Amniotic epithelial cell (primary cell): ENCODE measurements at regions not wholly inside any gene's neighbourhood (a gene's known extent, or its start where the extent isn't known, plus 50 kb on each side); places are given as distances from the start of the nearest gene placed in this dataset.

Source experiments
- DNase-seq: peaks from one replicate; pipeline ENCODE4 v3.0.0-alpha.2; 2010; ENCODE audit warnings: low read depth

DNA sequence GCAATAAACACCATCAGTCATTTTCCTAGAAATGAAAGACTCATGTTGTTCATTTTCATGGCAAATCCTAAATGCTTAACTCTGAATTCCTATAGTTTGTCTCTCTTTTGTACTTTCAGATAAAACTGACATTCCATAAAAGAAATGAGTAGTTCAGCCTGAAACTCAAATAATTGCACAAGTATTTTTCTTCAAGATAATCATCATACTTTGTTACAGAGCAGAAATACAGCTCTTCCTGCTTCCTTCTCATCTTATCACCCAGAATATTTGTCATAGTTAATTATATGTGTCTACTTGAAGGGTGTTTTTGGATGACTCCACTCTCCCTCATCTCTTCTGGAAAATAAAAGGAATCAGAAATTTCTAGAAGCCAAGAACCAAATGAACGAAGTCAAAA is 141.1 kb downstream of the HNMT start:
- DNase-seq = peak; percentile 71

DNA sequence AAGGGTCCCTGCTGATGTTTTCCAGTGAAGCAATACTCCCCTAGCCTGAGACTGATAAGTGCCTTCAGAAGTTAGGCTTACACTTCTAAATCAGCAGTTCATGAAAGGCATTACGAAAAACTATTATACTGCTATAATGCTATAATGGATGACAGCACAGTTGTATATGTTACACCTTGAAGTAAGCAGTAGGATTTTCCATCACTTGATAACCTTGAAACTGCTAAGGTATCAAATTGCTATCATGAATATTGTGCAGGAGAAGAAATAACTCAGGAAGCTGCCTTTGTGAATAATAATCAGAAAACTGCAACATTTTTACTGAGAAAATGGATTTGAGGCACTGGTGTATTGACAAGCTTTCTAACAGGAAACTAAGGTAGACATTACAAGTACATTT is 142.3 kb downstream of the HNMT start:
- no peak for DNase-seq

DNA sequence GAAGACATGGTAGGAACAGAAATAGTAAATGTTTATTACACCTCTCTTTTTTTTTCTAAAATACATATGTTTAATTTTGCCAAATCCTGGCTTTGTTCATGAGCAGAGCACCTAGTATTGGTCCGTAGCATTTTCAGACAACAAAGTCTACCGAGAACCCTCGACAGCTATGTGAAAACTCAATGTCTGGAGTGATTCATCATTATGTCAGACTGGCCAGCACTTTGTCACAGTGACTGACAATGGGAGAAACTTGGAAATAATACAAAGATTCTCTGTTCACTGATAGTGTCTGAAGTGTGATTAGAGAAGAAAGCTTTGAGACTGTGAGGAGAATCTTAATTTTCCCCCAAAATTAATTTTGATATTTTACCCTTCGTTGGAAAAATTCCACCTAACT is 143.0 kb downstream of the HNMT start:
- no peak for DNase-seq

DNA sequence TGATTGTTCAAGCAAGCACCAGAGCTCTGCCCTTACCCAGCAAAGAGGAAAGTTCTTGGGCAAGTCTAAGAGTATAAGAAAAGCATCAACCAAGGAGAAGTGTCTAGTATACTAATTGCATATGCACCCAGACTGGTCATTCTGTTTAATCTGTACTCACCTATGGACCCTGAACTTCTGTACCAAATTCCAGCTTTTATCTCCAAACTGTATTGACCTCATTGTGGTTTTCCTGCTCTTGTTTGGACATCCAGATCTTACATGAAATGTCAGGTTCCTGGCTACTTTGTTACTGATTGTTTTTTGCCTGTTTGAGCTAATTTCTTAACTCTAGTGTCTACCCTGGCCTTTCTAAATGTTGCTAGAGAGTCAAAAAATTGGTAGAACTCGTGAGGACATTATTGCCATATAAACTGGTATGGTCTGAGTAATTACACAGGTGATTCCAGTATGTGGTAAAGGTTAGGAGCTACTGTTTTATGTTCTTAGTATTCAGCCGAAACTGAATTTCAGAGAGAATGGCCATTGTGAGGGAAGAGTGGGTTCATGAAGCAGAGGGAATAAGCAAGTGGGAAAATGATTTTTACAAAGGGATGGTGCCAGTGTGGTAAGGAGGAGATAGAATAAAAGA is 146.3 kb downstream of the HNMT start:
- peak; percentile 61 for DNase-seq

DNA sequence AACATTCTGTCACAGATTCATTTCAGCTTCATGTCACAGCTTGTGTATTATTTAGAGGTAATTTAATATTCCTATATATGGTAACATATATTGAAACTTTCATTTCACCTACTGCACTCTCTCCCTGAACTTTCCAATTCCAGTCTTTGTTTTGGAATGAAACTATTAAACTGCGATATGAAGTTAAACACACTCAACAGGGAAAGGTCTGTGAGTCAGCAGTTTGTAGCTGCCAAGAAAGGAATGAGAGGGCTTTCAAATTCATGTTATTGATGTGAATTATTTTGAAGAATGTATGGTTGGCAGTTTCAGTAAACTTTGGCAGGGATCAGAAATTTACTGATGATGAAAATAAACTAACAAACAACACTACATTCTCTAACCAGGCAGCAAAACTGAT is 148.3 kb downstream of the HNMT start:
- peak; percentile 52 for DNase-seq

DNA sequence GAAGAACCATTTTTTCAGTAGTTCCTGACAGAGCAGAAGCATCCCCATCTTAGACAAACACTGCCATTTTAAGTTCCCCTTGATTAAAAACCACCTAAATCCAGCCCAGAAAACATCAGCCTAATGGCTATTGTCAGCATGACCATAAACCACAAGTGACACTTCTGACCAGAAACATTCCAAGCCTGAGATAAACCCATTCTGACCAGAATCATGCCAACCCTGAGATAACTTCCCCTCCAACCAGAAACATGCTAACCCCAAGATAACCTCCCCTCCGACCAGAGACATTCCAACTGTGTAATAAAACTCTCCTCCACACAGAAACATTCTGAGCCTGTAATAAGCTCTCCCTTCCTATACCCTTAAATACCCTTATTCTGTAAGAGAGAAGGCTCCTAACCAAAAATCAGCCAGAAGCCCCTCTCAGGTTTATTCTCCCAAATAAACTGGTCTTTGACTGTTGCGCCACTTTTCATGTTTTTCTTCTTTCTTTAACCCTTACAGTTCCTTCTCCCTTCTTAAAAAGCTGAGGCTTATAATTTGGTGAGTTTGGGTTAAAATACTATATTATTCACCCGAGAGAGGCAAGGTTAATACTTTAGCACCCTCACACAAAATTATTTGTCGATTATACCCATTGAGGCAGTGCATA is 149.7 kb downstream of the HNMT start:
- peak; percentile 91 for DNase-seq

DNA sequence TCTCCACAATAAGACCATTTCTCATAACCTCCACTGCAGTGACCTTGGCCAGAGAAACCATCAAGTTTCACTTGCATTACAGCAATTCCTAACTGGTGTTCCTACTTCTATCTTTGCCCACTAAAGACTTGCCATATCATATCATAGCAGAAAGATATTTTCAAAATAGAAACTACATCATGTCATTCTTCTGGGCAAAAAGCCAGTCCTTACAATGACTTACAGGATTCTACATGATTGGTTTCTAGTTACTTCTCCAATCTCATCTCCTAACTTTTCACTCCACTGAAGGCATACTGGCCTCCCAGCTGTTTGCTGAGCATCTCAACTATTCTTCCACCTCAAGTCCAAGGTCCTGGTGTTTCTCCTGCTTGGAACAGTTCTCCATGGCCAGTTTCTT is 151.4 kb downstream of the HNMT start:
- DNase-seq = peak; percentile 39

DNA sequence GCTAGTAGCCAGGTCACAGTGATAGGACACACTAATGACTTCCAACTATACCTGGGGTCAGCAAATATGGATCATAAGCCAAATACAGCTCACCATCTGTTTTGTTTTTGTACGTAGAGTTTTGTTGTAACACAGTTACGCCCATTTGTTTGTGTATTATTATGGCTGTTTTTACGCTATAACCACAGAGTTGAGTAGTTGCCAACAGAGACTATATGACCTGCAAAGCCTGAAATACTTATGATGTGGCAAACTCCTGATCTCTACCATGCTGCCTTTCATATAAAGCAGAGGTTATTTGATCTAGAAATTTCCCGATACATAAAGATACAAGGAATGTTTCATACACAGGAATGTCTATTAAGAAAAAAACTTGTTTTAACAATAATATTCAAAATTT is 152.2 kb downstream of the HNMT start:
- no peak for DNase-seq

DNA sequence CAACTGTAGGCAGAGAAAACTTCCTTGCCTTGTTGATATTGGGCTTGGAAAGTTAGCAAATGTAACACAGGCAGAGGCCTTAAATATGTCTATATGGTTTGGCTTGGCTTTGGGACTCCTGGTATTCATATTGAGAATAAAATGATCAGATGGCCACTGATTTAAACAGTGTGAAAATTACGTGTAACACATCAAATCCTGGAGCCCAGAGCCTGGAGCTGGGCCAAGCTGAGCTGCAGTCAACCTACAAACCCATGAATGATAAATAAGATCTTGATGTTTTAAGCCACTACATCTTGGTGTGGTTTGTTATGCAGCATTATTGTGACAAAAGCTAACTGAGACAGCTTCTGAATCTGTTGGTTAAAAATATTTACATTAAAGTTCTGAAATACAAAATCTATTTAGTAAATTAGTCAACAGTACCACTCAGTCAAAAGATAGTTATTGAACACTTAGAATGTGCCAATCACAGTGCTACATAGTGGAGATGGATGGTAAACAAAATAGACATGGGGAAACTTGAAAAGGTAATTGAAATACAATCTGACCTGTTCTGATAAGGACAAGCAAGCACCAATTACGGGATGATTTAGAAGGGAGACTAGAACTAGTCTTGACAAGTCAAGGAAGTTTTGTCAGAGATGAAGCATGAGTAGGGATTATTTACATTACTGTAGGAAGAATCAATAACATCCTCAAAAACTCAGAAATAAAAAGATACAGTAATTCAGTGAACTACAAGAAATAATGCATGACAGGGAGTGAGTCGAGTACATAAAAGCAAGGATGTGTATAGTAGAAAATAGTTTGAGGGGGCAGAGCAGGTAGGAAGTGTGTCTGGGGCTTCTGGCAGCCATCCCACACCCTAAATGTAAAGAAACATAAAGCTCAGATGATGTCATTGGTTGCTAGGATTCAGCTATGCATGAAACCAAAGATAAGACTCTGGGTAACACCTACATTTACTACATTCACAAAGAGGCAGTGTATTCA is 157.7 kb downstream of the HNMT start:
- DNase-seq = no peak

DNA sequence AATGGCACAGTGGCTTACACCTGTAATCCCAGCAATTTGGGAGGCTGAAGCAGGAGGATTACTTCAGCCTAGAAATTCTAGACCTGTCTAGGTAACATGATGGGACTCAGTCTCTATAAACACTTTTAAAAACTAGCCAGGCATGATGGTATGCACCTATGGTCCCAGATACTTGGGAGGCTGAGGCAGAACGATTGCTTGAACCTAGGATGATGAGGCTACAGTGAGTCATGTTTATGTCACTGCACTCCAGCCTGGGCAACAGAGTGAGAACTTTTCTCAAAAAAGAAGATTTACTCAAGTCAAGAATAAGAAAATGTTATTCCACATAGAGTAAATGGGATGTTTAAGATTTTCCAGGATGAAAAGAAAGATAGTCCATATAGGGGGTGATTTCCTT is 158.6 kb downstream of the HNMT start:
- no peak for DNase-seq

DNA sequence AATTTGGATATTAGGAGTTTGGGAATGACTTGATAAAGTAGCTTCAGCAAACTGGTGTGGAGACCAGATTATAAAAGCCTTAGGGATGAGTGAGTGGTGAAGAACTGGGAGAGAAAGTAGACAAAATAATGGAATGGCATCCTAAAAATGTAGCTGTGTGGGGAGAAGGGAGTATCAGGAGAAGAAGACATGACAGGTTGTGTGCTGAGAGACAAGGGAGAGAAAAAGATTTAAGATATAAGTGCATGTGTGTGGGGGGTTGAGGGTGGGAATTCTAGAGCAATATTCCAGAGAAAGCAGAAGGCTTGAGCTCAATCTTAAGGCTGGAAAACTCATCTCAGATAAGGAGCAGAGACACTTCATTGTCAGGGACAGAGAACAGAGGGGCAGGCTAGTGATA is 159.5 kb downstream of the HNMT start:
- DNase-seq = no peak

DNA sequence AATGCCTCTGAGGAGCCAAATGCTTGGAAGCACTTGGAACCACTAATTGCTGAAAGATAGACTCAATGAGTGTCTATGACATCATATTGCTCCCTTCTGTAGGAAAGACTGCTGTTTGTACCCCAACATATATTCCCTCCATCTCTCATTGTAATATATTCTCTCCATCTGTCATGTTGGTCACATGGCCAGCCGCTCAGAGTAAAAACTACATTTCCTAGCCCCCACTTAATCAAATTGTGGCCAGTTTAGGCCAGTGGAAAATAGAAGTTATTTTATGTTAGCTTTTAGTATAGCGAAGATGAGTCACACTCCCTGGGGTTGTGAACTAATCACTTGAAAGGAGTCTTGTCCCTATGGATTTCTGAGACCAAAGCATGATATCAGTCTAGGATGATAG is 160.2 kb downstream of the HNMT start:
- DNase-seq = no peak

DNA sequence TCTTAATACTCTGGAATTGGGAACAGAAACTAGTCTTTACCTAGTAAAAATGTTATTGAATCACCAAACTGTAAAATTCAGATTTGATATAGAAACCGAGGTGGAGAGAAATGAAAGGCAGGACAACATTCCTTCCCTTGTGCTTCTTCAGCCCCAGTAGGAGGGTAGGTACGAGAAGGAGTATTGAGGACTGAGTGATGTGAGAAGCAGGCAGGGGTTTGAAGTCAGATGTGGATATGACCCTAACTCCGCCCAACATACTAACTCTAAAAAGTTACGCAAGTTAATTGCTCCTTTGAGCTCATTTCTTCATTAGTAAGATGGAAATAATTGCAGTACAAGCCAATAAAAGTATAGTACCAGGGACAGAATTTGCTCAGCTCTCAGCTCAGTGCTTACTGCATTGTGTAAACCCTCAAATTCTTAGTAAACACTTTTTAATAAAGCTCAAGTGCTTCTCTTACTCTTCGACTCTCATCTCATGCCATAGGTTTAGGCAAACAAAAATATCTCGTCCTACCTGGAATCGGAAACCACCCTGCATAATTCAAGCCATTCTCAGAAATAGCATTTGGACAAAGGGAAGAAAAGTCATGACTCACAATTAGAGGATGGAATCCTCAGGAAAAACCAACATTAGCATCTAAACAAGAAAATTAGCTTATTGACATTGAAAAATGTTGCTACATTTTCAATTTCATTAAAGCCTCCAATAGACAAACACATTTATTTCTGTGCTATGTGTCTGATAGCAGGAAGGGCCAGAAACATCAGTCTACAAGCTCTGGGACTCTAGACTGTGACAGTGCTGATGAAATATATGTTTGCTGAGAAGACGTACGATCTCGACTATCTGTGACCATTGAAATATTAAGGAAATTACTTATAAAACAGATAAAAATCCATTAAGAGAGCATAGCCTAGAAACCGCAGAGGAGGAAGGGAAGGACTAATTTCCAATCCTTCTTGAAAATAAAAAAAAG is 161.3 kb downstream of the HNMT start:
- no peak for DNase-seq

DNA sequence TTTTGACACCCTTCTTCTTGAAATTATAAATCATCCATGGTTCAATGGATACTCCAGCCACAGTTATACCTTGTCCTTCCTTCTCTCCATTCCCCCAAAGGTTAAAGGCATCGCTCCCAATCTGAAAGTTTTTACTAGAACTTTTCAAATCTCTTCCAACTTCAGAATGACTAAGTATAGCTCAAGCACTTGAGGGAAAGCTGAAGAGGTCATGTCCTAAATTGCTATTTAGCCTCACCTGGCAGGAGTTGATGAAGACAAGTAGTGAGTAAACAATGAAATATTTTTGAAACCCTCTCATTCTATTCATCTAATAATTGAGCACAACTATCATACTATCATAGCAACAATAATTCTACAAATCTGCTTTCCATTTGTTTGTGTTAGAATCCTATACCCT is 167.8 kb downstream of the HNMT start:
- DNase-seq = no peak

DNA sequence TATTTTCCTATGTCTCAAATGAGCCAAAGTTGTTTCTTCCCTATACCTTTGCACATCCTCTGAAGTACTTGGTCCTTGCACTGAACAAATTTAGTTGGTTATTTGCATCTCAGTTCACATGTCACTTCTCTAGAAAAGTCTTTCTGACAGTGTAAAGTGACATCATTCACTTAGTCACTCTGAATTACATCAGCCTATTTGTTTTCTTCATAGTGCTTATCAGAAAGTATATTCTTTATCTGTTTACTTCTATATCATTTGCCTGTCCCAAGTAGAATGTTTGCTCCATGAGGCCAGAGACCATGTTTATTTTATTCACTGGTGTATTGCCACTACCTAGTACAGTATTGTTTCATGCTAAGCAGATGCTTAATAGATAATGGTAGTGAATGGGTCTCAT is 173.7 kb downstream of the HNMT start:
- DNase-seq = peak; percentile 6

DNA sequence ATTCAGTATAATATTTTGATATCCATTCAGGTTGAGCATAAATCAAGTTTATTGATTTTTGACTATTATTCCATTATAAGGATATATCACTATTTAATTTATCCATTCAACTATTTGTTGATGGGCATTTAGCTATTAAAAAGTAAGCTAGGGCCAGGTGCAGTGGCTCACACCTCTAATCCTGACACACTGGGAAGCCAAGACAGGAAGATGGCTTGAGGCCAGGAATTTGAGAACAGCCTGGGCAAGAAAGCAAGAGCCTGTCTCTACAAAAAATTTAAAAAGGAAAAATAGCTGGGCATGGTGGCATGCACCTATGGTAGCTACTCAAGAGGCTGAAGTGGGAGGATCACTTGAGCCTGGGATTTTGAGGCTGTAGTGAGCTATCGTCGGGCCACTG is 183.5 kb downstream of the HNMT start:
- no peak for DNase-seq

DNA sequence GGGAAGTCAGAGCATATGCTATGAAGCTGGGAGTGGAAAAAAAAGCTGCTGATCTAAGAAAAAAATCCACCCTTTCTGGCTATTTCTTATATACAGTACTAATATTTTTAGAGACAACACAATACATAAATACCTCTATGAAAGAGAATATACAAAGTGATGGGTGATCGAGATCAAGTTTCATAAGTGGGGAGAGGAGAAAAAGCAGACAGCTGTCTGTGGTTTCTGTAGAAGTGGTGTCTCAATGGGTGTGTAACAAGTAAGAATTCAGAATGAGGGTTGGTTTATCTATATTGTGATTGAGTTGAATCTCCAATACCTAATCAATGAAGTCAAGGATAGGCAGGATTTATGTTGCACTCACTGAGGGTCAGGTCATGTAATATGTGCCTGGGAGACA is 191.0 kb downstream of the HNMT start:
- DNase-seq = no peak

DNA sequence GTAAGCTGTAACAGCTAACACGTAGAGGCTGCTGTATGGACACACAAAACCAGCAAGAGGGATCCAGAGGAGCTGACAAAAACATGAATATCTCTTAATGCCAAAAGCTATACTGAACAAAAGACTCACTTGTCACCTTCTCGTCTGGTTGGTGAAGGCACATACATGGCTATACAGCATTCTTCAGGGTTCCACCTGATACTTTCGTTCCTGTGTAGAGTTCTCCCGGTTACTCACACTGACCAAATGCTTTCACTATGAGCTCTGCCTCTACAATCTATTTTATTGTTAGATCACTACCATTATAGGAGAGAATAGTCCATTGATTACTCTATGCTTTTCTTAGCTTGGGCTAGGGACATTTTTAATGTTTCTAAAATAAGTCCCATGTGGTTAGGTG is 193.1 kb downstream of the HNMT start:
- no peak for DNase-seq

DNA sequence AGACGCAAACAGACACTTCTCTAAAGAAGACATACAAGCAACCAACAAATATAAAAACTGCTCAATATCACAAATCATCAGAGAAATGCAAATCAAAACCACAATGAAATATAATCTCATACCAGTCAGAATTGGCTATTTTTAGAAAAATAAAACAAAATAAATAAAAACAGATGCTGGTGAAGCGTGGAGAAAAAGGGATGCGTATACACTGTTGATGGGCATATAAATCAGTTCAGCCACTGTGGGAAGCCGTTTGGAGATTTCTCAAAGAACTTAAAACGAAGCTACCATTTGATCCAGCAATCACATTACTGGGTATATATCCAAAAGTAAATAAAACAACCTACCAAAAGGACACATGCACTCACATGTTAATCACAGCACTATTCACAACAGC is 206.2 kb downstream of the HNMT start:
- no peak for DNase-seq

DNA sequence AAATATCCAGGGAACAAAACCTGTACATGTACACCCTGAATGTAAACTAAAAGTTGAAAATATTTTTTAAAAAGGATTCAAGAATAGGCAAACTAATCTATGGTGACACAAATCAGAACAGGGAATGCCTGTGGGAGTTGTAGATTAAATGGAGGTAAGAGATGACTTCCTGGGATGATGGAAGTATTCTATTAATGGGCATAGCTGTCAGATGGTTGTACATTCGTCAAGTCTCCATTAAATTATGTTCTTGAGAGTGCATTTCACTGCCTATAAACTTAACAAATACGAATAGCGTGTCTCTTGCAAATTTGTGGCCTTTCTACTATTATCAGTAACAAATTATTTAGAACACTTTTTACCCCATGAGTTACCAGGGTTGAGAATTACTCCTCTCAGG is 207.0 kb downstream of the HNMT start:
- no peak for DNase-seq

DNA sequence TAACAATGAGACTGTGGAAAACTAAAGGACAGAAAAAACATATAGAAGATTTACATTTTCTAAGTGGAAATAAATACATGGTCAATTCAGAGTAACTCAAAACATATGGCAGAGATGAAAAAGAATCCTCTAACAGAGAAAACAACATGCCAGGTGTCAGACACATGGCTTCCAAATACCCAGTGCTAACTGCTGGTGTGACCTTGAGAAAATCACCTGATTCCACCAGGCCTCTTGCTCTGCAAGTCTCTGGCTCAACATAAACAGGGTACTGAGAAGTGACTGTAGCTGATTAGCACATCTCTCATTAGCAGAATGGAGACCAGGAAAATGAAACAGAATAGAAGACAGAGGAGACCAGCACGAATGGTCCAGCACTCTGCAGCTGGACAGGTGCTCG is 210.8 kb downstream of the HNMT start:
- no peak for DNase-seq
